ENCODE measurements at regions not wholly inside any gene's neighbourhood (a gene's known extent, or its start where the extent isn't known, plus 50 kb on each side); places are given as distances from the start of the nearest gene placed in this dataset.

- Histone ChIP-seq H3K27ac (ENCODE audit: low read depth, low read length) (no peak overlapping the region), H2AFZ (ENCODE audit: low read length) (no peak overlapping the region), H3K27me3 (ENCODE audit: insufficient read depth, low read length) (no peaks in the 10 kb centered on the region), H3K9me3 (ENCODE audit: low read depth, low read length) (no peaks in the 10 kb centered on the region), H3K4me1 (ENCODE audit: insufficient read depth, low read length) (peaks cover 10% of the 10 kb centered on the region), H3K36me3 (ENCODE audit: insufficient read depth, low read length) (no peaks in the 10 kb centered on the region), H3K4me2 (ENCODE audit: insufficient read depth, low read length) (no peak overlapping the region), H3K4me3 (ENCODE audit: insufficient read depth, low read length) (no peak overlapping the region), H4K20me1 (ENCODE audit: insufficient read depth, low read length) (no peaks in the 10 kb centered on the region), H3K79me2 (ENCODE audit: insufficient read depth, low read length) (no peaks in the 10 kb centered on the region)
- DNase-seq (ENCODE audit: insufficient read length, low spot score, missing footprints) = no peak
- TF ChIP-seq CTCF (IDR thresholded peaks at IDR 0.05; ENCODE audit: extremely low read depth, low read depth, low read length) = no peak
Measured at GRCh38 chr21:16794950-16795349, 717.9 kb upstream of the CXADR start.

- Histone ChIP-seq H3K79me2 (ENCODE audit: insufficient read depth, low read length) (no peaks in the 10 kb centered on the region), H3K9me3 (ENCODE audit: low read depth, low read length) (no peaks in the 10 kb centered on the region), H3K36me3 (ENCODE audit: insufficient read depth, low read length) (no peaks in the 10 kb centered on the region), H3K4me3 (ENCODE audit: insufficient read depth, low read length) (no peak overlapping the region), H2AFZ (ENCODE audit: low read length) (no peak overlapping the region), H4K20me1 (ENCODE audit: insufficient read depth, low read length) (no peaks in the 10 kb centered on the region), H3K4me2 (ENCODE audit: insufficient read depth, low read length) (no peak overlapping the region), H3K27me3 (ENCODE audit: insufficient read depth, low read length) (no peaks in the 10 kb centered on the region), H3K27ac (ENCODE audit: low read depth, low read length) (no peak overlapping the region), H3K4me1 (ENCODE audit: insufficient read depth, low read length) (peaks cover 10% of the 10 kb centered on the region)
- no peak for TF ChIP-seq CTCF (IDR thresholded peaks at IDR 0.05; ENCODE audit: extremely low read depth, low read depth, low read length)
- no peak for DNase-seq (ENCODE audit: insufficient read length, low spot score, missing footprints)
Measured at GRCh38 chr21:16796776-16797175, 716.1 kb upstream of the CXADR start.

GRCh38 chr21:16797540-16797939, 715.3 kb upstream of the CXADR start:
- Histone ChIP-seq H3K9me3 (ENCODE audit: low read depth, low read length) (no peaks in the 10 kb centered on the region), H3K27me3 (ENCODE audit: insufficient read depth, low read length) (no peaks in the 10 kb centered on the region), H3K4me3 (ENCODE audit: insufficient read depth, low read length) (no peak overlapping the region), H4K20me1 (ENCODE audit: insufficient read depth, low read length) (no peaks in the 10 kb centered on the region), H3K79me2 (ENCODE audit: insufficient read depth, low read length) (no peaks in the 10 kb centered on the region), H3K36me3 (ENCODE audit: insufficient read depth, low read length) (no peaks in the 10 kb centered on the region), H3K4me1 (ENCODE audit: insufficient read depth, low read length) (peaks cover 10% of the 10 kb centered on the region), H3K4me2 (ENCODE audit: insufficient read depth, low read length) (no peak overlapping the region), H3K27ac (ENCODE audit: low read depth, low read length) (no peak overlapping the region), H2AFZ (ENCODE audit: low read length) (no peak overlapping the region)
- DNase-seq (ENCODE audit: insufficient read length, low spot score, missing footprints) = no peak
- TF ChIP-seq CTCF (IDR thresholded peaks at IDR 0.05; ENCODE audit: extremely low read depth, low read depth, low read length) = no peak

- Histone ChIP-seq H3K36me3 (ENCODE audit: insufficient read depth, low read length) (no peaks in the 10 kb centered on the region), H3K4me2 (ENCODE audit: insufficient read depth, low read length) (no peak overlapping the region), H4K20me1 (ENCODE audit: insufficient read depth, low read length) (no peaks in the 10 kb centered on the region), H3K27me3 (ENCODE audit: insufficient read depth, low read length) (no peaks in the 10 kb centered on the region), H3K27ac (ENCODE audit: low read depth, low read length) (no peak overlapping the region), H3K4me3 (ENCODE audit: insufficient read depth, low read length) (no peak overlapping the region), H3K79me2 (ENCODE audit: insufficient read depth, low read length) (no peaks in the 10 kb centered on the region), H3K4me1 (ENCODE audit: insufficient read depth, low read length) (peaks cover 10% of the 10 kb centered on the region), H2AFZ (ENCODE audit: low read length) (no peak overlapping the region), H3K9me3 (ENCODE audit: low read depth, low read length) (no peaks in the 10 kb centered on the region)
- DNase-seq (ENCODE audit: insufficient read length, low spot score, missing footprints) = no peak
- TF ChIP-seq CTCF (IDR thresholded peaks at IDR 0.05; ENCODE audit: extremely low read depth, low read depth, low read length) = no peak
Measured at GRCh38 chr21:16797966-16798365, 714.9 kb upstream of the CXADR start.
